HG02571 (cell line): ENCODE measurements at regions not wholly inside any gene's neighbourhood (a gene's known extent, or its start where the extent isn't known, plus 50 kb on each side); places are given as distances from the start of the nearest gene placed in this dataset.
"Not testable (repeated sequence)": the region's sequence is repeated elsewhere in the genome, so short reads cannot be mapped to it uniquely, and the experiment has no call there.

Experiments
- ATAC-seq: cut with Tn5 transposase; IDR thresholded peaks from one replicate; pipeline ENCODE4 v1.9.1; 2021; ENCODE audit warnings: mild to moderate bottlenecking, moderate library complexity; ENCODE audit not compliant: unreplicated experiment

- no peak for ATAC-seq
Observed at GRCh38 chr4:34412911-34413310, 1831.4 kb downstream of the ARAP2 start.

- no peak for ATAC-seq
Observed at GRCh38 chr4:34417160-34417559, 1827.2 kb downstream of the ARAP2 start.

- ATAC-seq, result no peak
Observed at GRCh38 chr4:34419871-34420270, 1824.4 kb downstream of the ARAP2 start.

GRCh38 chr4:34422472-34423175, 1821.7 kb downstream of the ARAP2 start:
- ATAC-seq, result no peak

GRCh38 chr4:34432706-34433105, 1811.6 kb downstream of the ARAP2 start:
- no peak for ATAC-seq

- not testable (repeated sequence) for ATAC-seq
Observed at GRCh38 chr4:34434377-34434776, 1809.9 kb downstream of the ARAP2 start.

- no peak for ATAC-seq
Observed at GRCh38 chr4:34464196-34464595, 1780.1 kb downstream of the ARAP2 start.

- ATAC-seq, result no peak
Observed at GRCh38 chr4:34466411-34466810, 1777.9 kb downstream of the ARAP2 start.

- no peak for ATAC-seq
Observed at GRCh38 chr4:34469516-34469915, 1774.8 kb downstream of the ARAP2 start.

- no peak for ATAC-seq
Observed at GRCh38 chr4:34485252-34485651, 1759.1 kb downstream of the ARAP2 start.

GRCh38 chr4:34486461-34487363, 1757.6 kb downstream of the ARAP2 start:
- ATAC-seq, result no peak

- ATAC-seq, result no peak
Observed at GRCh38 chr4:34492414-34492813, 1751.9 kb downstream of the ARAP2 start.

- no peak for ATAC-seq
Observed at GRCh38 chr4:34502086-34502485, 1742.2 kb downstream of the ARAP2 start.

GRCh38 chr4:34504731-34505130, 1739.6 kb downstream of the ARAP2 start:
- not testable (repeated sequence) for ATAC-seq

GRCh38 chr4:34506511-34507092, 1737.7 kb downstream of the ARAP2 start:
- not testable (repeated sequence) for ATAC-seq

- ATAC-seq, result no peak
Observed at GRCh38 chr4:34512616-34513015, 1731.7 kb downstream of the ARAP2 start.

- no peak for ATAC-seq
Observed at GRCh38 chr4:34516524-34516923, 1727.8 kb downstream of the ARAP2 start.

GRCh38 chr4:34534916-34535315, 1709.4 kb downstream of the ARAP2 start:
- no peak for ATAC-seq

GRCh38 chr4:34566091-34566490, 1678.2 kb downstream of the ARAP2 start:
- no peak for ATAC-seq

- no peak for ATAC-seq
Observed at GRCh38 chr4:34572026-34572425, 1672.3 kb downstream of the ARAP2 start.

- no peak for ATAC-seq
Observed at GRCh38 chr4:34615315-34615714, 1629.0 kb downstream of the ARAP2 start.
